ENCODE measurements at regions not wholly inside any gene's neighbourhood (a gene's known extent, or its start where the extent isn't known, plus 50 kb on each side); places are given as distances from the start of the nearest gene placed in this dataset.

DNA sequence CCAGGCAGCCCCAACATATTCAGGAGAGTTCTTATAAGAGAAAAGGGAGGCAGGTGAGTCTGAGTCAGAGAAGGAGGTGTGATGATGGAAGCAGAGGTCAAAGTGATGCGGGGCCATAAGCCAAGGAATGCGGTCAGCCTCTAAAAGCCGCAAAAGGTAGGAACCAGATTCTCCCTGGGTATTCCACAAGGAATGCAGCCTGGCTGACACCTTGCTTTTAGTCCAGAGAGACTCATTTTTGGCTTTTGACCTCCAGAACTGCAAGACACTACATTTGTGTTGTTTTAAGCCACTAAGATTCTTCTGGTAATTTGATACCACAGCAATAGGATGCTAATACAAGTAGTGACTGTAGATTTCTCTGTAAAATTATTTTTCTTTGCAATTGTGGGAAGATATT is 151.5 kb upstream of the EEPD1 start:
- TF ChIP-seq REST (IDR thresholded peaks at IDR 0.05; ENCODE audit: insufficient read depth in 1 of 2, low read depth in 2 of 2, low read length in 1 of 2) (no peak), TCF7L2 (IDR thresholded peaks at IDR 0.05; ENCODE audit: low read depth, low read length) (no peak), POLR2AphosphoS5 (IDR thresholded peaks at IDR 0.05; ENCODE audit: low read depth, low read length) (no peak)
- TF ChIP-seq, protein P1, sequence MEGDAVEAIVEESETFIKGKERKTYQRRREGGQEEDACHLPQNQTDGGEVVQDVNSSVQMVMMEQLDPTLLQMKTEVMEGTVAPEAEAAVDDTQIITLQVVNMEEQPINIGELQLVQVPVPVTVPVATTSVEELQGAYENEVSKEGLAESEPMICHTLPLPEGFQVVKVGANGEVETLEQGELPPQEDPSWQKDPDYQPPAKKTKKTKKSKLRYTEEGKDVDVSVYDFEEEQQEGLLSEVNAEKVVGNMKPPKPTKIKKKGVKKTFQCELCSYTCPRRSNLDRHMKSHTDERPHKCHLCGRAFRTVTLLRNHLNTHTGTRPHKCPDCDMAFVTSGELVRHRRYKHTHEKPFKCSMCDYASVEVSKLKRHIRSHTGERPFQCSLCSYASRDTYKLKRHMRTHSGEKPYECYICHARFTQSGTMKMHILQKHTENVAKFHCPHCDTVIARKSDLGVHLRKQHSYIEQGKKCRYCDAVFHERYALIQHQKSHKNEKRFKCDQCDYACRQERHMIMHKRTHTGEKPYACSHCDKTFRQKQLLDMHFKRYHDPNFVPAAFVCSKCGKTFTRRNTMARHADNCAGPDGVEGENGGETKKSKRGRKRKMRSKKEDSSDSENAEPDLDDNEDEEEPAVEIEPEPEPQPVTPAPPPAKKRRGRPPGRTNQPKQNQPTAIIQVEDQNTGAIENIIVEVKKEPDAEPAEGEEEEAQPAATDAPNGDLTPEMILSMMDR (IDR thresholded peaks at IDR 0.05) = no peak
